ENCODE measurements at regions not wholly inside any gene's neighbourhood (a gene's known extent, or its start where the extent isn't known, plus 50 kb on each side); places are given as distances from the start of the nearest gene placed in this dataset.

DNA sequence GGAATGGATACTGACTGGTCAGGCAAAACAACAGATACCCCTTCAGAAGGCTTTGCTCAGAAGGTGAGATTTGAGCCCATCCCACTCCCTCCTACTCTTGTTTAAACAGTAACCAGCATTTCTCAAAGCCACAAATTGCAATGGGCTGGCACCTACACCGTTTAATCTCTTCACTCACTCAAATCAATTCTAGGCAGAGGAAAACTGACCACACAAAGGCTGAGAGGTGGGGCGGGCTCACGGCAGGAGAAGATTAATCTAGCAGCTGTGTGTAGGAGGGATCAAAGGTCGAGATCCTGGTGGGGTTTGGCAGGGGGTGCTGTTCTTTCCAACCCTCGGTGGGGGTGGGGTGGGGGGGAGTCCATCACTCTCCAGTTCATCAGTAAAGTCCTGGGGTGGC lies 622.4 kb downstream of the BCOR start:
- TF ChIP-seq CTCF (IDR thresholded peaks at IDR 0.05) (no peak), POLR2A (IDR thresholded peaks at IDR 0.05) (no peak), POLR2AphosphoS5 (IDR thresholded peaks at IDR 0.05) (no peak)
